Endothelial cell of umbilical vein (primary cell): ENCODE measurements at regions not wholly inside any gene's neighbourhood (a gene's known extent, or its start where the extent isn't known, plus 50 kb on each side); places are given as distances from the start of the nearest gene placed in this dataset.

Experiments
- BruUV-seq: library from RNA; stranded (reverse); fragments of 400-500 nt; replicated peaks from 2 replicates; lab custom pipeline; 2021; lab: Mats Ljungman, UMichigan
- CTCF ChIA-PET: fragments of 300-600, 350-600 bp; sonication (Branson Sonifier 250); formaldehyde crosslinking; loops from one replicate; lab custom pipeline; 2021; ENCODE audit warnings: antibody characterized with exemption, inconsistent platforms; lab: Charles Lee
- POLR2A ChIA-PET: fragments of 300-600, 350-600 bp; sonication (Branson Sonifier 250); formaldehyde crosslinking; loops from one replicate; lab custom pipeline; 2021; ENCODE audit warnings: antibody characterized with exemption, inconsistent platforms; lab: Charles Lee
- DNase-seq: peaks from one replicate; pipeline ENCODE4 v3.0.0-alpha.2; 2011; ENCODE audit warnings: low read depth, low spot score
- FAIRE-seq: peaks from 2 replicates; lab custom pipeline; 2011; peaks lifted over from hg19 to GRCh38; lab: Jason Lieb, UNC
- H2AFZ ChIP-seq: 2 replicates; pipeline ENCODE4 v1.6.0; 2012; ENCODE audit warnings: low read depth, low read length, control low read depth, inconsistent platforms
- H3K27ac ChIP-seq: 2 replicates; pipeline ENCODE4 v1.5.1; 2011; ENCODE audit warnings: low read depth, mild to moderate bottlenecking, control low read depth, low read length, moderate library complexity; ENCODE audit not compliant: insufficient read depth
- H3K27me3 ChIP-seq, 2 experiments: 2 replicates each; pipeline versions ENCODE4 v1.6.0 to v1.6.1; 2011; ENCODE audit warnings: low read length in 2 of 2, mixed read lengths in 1 of 2; ENCODE audit not compliant: control insufficient read depth in 2 of 2, insufficient read depth in 2 of 2
- H3K36me3 ChIP-seq, 2 experiments: 2 replicates in 1 of 2; 3 replicates in 1 of 2; pipeline ENCODE4 v1.5.1; 2011; ENCODE audit warnings: low read length in 2 of 2, mild to moderate bottlenecking in 1 of 2, moderate library complexity in 1 of 2; ENCODE audit not compliant: control insufficient read depth in 2 of 2, insufficient read depth in 2 of 2; ENCODE audit errors: extremely low read depth in 1 of 2
- H3K4me1 ChIP-seq: 3 replicates; pipeline ENCODE4 v1.5.1; 2011; ENCODE audit warnings: mild to moderate bottlenecking, low read length; ENCODE audit not compliant: control insufficient read depth, insufficient read depth; ENCODE audit errors: extremely low read depth
- H3K4me2 ChIP-seq: 2 replicates; pipeline ENCODE4 v1.6.1; 2011; ENCODE audit warnings: low read length, control low read depth, mixed read lengths; ENCODE audit not compliant: insufficient read depth
- H3K4me3 ChIP-seq, 3 experiments: fragments of 200-600 bp in 1 of 3; sonication (generic), shearing (Covaris generic) in 1 of 3; replicated peaks in 1 of 3; 2 replicates each; pipeline ENCODE4 v1.5.1; 2011 to 2016; ENCODE audit warnings: control low read depth in 3 of 3, low read length in 3 of 3, mild to moderate bottlenecking in 2 of 3, inconsistent platforms in 1 of 3, low read depth in 1 of 3, moderate library complexity in 1 of 3; ENCODE audit not compliant: insufficient read depth in 1 of 3
- H3K79me2 ChIP-seq: 2 replicates; pipeline ENCODE4 v1.6.0; 2012; ENCODE audit warnings: low read length, inconsistent platforms; ENCODE audit not compliant: control insufficient read depth, insufficient read depth
- H3K9ac ChIP-seq: replicated peaks from 2 replicates; pipeline ENCODE3; 2011; ENCODE audit warnings: low read length, control low read depth; ENCODE audit not compliant: insufficient read depth; ENCODE audit errors: extremely low read depth
- H3K9me1 ChIP-seq: replicated peaks from 3 replicates; pipeline ENCODE4 v1.6.0; 2011; ENCODE audit warnings: mild to moderate bottlenecking, low read length; ENCODE audit not compliant: control insufficient read depth, insufficient read depth; ENCODE audit errors: extremely low read depth
- H3K9me3 ChIP-seq: replicated peaks from 2 replicates; pipeline ENCODE4 v1.5.1; 2012; ENCODE audit warnings: low read length, inconsistent platforms; ENCODE audit not compliant: control insufficient read depth, insufficient read depth
- H4K20me1 ChIP-seq: replicated peaks from 2 replicates; pipeline ENCODE3; 2011; ENCODE audit warnings: mild to moderate bottlenecking, low read length; ENCODE audit not compliant: control insufficient read depth, insufficient read depth; ENCODE audit errors: extremely low read depth
- CTCF ChIP-seq, 2 donors: IDR thresholded peaks; 1 replicate in 1 of 2; 2 replicates in 1 of 2; pipeline ENCODE4 v1.5.1; 2011; ENCODE audit warnings: low read length in 2 of 2, mild to moderate bottlenecking in 2 of 2, moderate library complexity in 2 of 2, control low read depth in 1 of 2, inconsistent platforms in 1 of 2, low read depth in 1 of 2; ENCODE audit not compliant: insufficient read depth in 1 of 2; ENCODE audit errors: extremely low read depth in 1 of 2
- EZH2 ChIP-seq: IDR thresholded peaks from 2 replicates; pipeline ENCODE4 v1.6.1; 2012; ENCODE audit warnings: borderline replicate concordance, low read depth, mild to moderate bottlenecking, moderate library complexity, low read length, inconsistent platforms; ENCODE audit not compliant: severe bottlenecking
- FOS ChIP-seq: IDR thresholded peaks from 2 replicates; pipeline ENCODE4 v1.6.1; 2011; ENCODE audit warnings: mild to moderate bottlenecking, low read length, moderate library complexity, borderline replicate concordance; ENCODE audit not compliant: insufficient read depth
- GATA2 ChIP-seq: IDR thresholded peaks from 2 replicates; pipeline ENCODE4 v1.7.0; 2011; ENCODE audit warnings: low read depth, mild to moderate bottlenecking, moderate library complexity, mixed read lengths, low read length; ENCODE audit not compliant: insufficient read length, insufficient read depth
- JUN ChIP-seq: IDR thresholded peaks from 2 replicates; pipeline ENCODE4 v1.6.1; 2011; ENCODE audit warnings: borderline replicate concordance, low read depth; ENCODE audit not compliant: insufficient read length, insufficient read depth
- MAX ChIP-seq: IDR thresholded peaks from 2 replicates; pipeline ENCODE4 v1.6.1; 2011; ENCODE audit not compliant: insufficient read depth, insufficient read length
- MYC ChIP-seq: IDR thresholded peaks from one replicate; pipeline ENCODE4 v1.6.1; 2011; ENCODE audit warnings: mild to moderate bottlenecking, low read depth, low read length
- POLR2A ChIP-seq: IDR thresholded peaks from 2 replicates; pipeline ENCODE4 v1.6.1; 2012; ENCODE audit warnings: low read depth, mild to moderate bottlenecking, control low read depth, low read length
- POLR2AphosphoS5 ChIP-seq: IDR thresholded peaks from 2 replicates; pipeline ENCODE4 v1.6.1; 2012; ENCODE audit warnings: low read depth, mild to moderate bottlenecking, control low read depth, low read length, moderate library complexity; ENCODE audit not compliant: insufficient read depth
- dilution Hi-C: fragments of 300-500 bp; cut with MboI; formaldehyde crosslinking; loops from one replicate; pipeline ENCODE4 v1.15.0; 2019; ENCODE audit warnings: low sequenced_read_pairs; ENCODE audit not compliant: extremely low pct_ligation_motif_present
- intact Hi-C: fragments of 100-400 bp; cut with micrococcal nuclease; formaldehyde crosslinking; loops from one replicate; pipeline ENCODE4 v1.10.0; 2022

GRCh38 chr13:90233933-90234672 lies 1113.4 kb upstream of the MIR17HG start:
- Histone ChIP-seq H3K27me3 (no peaks in the 10 kb centered on the region), H3K9ac (no peak overlapping the region), H2AFZ (no peak overlapping the region), H3K79me2 (no peaks in the 10 kb centered on the region), H3K9me1 (no peaks in the 10 kb centered on the region), H3K4me2 (no peak overlapping the region), H3K4me3 (no peak overlapping the region), H4K20me1 (no peaks in the 10 kb centered on the region), H3K27ac (no peak overlapping the region), H3K4me1 (no peaks in the 10 kb centered on the region), H3K36me3 (no peaks in the 10 kb centered on the region), H3K9me3 (no peaks in the 10 kb centered on the region)
- DNase-seq: no peak
- BruUV-seq: no TSS peak
- POLR2A ChIA-PET: no interaction called here
- FAIRE-seq: no peak
- dilution Hi-C loops (no loop called here), intact Hi-C loops (no loop called here)
- CTCF ChIA-PET: no interaction called here
- TF ChIP-seq EZH2 (no peak), FOS (no peak), GATA2 (no peak), MAX (no peak), MYC (no peak), JUN (no peak), POLR2AphosphoS5 (no peak), CTCF (IDR thresholded peaks at IDR 0.05; ENCODE audit: extremely low read depth in 1 of 2, insufficient read depth in 1 of 2, low read depth in 1 of 2, low read length in 2 of 2) (no peak), POLR2A (no peak)
